ENCODE measurements at regions not wholly inside any gene's neighbourhood (a gene's known extent, or its start where the extent isn't known, plus 50 kb on each side); places are given as distances from the start of the nearest gene placed in this dataset.

- TF ChIP-seq CTCF (IDR thresholded peaks at IDR 0.05; ENCODE audit: insufficient read depth, low read depth, low read length) (no peak), EZH2 (IDR thresholded peaks at IDR 0.05; ENCODE audit: insufficient read depth, low read length) (no peak)
Observed at GRCh38 chr22:27676545-27677213, 124.9 kb downstream of the MN1 start.

Data from astrocyte (in vitro differentiated cells and primary cell).